NCI-H146 (cell line): ENCODE measurements at regions not wholly inside any gene's neighbourhood (a gene's known extent, or its start where the extent isn't known, plus 50 kb on each side); places are given as distances from the start of the nearest gene placed in this dataset.

Source experiments
- DNase-seq: peaks from one replicate; lab custom pipeline; 2025; lab: John Stamatoyannopoulos, UW

DNA sequence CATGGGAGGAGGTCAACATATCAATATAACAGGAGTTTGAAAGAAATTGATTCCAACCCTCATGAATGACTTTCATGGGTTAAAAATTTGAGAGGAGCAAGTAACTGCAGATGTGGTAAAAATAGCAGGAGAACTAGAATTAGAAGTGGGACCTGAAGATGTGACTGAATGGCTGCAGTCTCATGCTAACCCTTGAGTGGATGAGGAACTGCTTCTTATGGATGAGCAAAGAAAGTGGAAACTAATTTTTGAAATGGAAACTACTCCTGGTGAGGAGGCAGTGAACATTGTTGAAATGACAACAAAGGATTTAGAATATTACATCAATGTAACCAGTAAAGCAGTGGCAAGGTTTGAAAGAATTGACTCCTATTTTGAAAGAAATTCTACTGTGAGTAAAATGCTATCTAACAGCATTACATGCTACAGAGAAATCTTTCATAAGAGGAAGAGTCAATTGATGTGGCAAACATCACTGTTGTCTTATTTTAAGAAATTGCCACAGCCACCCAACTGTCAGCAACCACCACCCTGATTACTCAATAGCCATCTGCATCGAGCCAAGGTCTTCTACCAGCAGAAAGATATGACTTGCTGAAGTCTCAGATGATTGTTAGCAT is 1683.2 kb downstream of the MAT2B start:
- no peak for DNase-seq

DNA sequence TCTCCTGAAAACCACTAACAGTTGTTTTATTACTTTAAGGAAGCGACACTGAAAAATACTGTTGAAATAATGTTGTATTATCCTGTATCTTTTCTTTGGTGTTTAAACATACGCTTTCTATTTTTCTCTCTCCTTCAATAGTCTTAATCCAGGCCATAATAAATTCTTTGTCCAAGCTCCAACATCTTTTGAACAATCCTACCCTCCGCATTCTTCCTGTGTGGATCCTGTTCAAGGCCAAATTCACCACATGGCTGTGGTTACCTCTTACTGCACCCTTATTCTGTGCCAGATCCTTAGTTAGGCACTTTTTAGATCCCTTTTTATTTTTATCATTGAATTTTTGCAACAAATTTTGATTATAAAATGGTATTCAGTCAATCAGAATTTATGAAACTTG is 1691.5 kb downstream of the MAT2B start:
- DNase-seq, result no peak

DNA sequence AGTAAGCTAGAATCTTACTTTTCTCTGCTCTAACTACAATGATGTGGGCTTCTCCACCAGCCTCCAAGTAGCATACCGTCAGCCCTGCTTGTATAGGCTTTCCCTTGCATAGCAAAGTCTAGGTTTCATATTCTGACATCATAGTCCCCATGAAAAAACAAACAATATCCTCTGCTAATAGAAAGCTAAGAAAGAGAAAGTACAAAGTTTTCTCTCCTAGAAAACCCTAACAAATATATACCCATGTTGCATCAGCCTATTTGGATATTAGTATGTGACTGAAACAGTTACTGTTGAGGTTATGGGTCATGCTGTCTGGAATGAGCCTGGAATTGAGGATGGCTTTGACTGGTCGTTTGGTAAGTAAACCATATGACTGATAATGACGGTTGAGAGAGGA is 1696.0 kb downstream of the MAT2B start:
- no peak for DNase-seq

DNA sequence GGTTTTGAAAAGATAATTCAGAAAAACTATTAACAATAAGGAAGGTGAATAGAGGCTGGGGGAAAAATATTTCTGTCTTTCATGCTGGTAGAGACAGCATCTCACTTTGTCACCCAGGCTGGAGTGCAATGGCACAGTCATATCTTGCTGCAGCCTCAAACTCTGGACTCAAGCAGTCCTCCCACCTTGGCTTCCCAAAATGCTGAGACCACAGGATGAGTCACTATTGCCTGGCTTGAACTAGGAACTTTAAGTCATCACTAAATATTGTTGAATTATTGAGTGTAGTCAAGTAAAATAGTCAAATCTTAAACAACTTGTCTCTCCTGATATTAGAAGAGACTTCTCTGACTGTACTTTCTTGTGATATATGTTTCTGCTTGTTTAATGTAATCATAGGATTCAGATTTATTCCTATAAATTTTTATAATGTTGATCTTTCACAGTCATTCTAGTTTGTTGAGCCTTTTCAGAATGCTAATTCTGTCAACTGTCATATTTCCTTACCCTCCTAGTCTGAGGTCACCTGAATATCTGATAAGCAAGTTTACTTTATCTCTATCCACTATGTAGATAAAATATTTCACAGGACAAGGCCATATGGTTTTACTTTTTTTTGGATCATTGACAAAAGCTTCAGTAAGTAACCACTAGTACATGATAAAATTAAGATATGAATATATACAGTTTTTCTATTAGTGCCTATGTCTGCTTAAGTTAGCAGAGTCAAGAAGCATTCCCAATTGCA is 1696.5 kb downstream of the MAT2B start:
- no peak for DNase-seq

DNA sequence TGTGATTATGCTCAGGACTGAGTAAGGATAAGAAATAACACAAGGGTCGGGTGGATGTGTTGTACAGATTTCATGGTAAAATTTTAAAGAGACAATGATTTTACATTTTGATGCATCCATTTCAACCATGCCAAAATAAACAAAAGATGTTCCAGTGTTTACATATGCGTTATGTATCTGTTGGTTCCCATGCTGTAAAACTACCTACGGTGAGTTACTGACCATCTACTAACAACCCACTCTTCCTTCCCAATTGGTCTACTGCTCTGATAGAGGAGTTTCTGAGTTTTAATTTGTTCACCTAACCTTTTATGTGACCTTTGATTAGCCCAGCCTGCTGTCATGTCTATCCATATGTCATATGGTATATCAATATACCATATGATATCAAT is 1697.1 kb downstream of the MAT2B start:
- DNase-seq, result no peak

DNA sequence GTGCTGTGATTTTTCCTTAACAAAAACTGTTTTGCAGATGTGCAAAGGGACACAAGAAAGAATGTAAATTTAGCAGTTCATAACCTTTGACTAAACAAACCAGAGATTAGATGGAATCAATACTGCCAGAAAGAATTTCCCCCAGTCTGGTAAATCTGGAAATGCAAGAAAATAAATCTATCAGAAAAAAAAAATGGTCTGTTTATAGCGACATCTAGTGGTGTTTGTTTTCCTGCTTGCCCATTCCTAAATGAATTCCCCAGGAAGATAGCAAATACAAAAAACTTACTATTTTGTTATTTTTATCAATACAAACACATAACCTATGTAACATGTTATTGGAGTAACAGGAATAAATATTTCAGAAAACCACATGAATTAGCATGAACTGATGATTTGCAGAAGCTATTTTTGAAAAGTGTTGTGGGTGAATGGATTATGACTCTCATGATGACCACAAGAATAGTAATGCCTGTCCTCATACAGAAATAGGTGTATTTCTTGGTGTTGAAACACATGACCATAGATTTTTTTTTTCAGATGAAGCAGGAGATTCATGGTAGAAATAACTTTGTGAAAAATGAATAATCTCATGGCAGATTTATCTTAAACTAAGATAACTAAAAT is 1703.8 kb downstream of the MAT2B start:
- DNase-seq, result peak; percentile 37

DNA sequence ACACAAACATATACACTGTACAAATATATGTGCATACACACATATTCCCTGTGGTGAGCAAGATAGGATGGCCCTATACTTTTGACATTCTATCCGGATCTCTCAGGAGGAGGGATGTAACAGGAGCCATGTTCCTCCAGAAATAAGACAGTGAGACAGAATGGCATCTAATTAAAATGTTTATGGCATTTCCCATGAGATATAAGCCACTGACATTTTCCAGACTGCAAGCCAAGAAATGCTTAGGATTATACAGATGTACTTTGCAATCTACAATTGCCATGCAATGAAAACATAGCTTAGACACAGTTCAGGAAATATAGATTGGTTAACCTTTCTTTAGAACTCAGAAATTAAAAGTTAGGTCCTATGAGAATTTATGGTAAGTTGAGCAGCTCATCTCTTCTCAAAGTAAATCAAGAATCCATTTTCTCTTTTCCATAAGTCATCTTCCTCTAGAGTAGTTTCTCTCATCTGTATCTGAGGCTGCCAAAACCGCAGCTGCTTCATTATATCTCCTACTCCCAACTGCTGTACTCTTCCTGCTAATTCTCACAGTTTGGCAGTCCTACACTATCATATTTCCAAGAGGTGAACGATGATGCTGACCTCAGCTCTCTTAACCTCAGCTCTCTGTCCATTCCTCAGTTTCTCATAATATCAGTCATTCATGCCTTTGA is 1719.1 kb downstream of the MAT2B start:
- DNase-seq, result no peak

DNA sequence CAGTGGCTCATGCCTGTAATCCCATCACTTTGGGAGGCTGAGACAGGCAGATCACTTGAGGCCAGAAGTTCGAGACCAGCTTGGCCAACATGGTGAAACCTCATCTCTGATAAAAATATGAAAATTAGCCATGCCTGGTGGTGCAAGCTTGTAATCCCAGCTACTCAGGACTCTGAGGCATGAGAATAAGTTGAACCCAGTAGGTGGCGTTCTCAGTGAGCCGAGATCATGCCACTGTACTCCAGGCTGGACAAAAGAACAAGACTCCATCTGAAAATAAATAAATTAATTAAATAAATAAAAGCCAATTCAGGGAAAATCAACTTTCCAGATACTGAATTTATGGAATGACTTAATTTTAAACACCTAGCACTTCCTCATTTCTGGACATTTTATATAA is 1722.1 kb downstream of the MAT2B start:
- peak; percentile 27 for DNase-seq

DNA sequence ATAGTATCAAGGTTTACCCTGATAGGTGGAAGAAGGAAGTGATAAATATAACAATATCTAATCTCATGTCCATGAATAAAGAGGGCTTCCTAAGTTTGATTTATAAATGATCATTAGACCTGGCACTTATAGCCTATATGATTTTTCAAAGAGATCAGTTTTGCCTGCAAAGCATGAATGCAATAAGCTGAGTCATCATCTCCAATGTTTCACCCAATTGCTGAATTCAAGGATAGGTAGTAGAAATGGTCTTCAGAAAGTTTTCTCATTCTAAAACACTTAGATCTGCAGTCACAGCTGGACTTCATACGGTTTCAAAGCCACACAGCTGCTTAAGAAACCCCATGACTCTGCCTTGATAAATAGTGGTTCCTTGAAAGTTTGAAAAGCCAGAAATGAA is 1722.8 kb downstream of the MAT2B start:
- DNase-seq, result no peak

DNA sequence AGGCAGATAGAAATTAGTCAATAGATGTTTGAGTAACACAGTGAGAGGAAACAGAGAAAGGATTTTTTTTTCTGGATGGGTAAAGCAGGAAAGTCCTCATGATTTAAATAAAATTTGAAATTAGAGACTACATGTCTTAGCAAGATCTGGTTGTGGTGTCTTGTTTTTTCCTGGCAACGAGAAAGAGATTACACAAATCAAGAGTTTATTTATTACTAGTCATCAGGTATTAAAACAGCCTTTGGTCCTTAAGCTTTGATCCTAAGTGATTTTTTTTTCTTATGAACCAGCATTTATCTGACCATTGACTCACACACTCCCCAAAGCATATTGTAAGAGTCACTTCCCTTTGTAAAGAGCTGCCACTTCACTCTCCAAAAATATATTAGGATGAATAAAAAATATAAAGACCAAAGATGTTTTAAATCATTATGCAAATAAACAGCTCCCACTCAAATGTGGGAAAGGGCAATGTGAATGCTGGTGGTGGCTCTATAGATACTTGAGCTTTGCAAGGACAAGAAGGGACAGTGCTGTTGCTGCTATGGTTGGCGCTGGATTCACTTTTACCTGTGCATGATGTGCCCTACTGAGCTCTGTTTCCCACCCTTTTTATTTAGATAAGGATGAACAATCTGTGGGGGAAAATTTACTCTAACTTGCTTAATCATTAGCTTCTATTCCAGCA is 1726.5 kb downstream of the MAT2B start:
- no peak for DNase-seq

DNA sequence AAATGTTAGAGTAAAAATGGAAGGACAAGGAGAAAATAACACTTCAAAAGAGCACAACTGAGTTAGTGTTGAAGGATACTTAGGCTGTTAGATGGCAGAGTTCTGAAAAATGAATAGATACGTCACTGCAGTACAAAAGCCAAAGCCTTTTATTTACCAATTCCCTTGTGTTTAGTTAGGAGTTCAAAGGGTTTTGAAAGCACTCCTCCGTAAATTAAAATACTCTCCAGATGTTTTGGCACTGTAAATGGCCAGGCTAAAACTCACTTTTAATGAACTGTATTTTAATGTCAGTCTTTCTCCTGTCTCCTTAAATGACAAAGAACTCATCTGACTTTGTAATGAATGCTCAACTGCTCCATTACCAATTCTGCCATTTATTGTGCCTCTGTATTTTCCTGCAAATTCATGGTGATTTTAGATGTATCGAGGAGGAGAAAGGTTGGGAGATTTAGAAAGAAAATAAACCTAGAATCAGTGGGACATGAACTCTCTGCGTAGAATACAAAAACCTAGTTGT is 1727.2 kb downstream of the MAT2B start:
- DNase-seq, result no peak

DNA sequence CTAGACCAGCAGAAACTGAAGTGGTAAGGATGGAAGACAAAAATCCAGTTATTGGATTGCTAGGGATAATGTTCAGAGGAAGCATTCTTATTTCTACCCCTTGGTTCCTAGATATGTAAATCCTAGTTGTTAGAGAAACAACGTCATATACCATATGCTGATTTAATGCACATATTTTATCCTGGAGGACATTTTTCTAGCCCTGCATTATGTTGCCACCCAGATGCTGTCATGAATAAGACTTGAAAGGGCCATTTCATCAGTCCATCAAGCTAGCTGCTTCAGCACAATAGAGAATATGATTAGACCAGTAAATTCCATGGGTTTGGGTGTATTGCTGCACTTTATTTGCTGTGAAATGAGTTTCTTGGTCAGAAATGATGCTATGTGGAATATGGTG is 1736.4 kb downstream of the MAT2B start:
- DNase-seq, result no peak

DNA sequence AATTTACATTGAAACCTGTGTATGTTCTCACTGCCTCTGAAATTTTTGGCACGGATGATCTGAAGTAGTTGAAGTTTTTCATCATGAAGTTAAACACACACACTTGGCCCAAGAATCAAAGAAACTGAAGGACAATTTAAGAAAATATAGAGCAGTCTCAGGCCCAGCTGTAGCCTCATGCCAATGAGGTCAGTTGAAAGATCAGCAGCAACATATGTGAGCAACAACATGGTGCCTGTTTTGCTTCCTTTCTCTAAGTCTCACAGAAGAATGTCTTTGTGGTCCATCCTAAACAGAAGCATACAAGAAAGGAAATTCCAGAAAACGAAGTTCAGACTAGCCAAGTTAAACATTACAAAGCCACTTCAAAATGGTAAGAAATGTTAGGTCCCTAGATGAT is 1737.2 kb downstream of the MAT2B start:
- DNase-seq, result no peak

DNA sequence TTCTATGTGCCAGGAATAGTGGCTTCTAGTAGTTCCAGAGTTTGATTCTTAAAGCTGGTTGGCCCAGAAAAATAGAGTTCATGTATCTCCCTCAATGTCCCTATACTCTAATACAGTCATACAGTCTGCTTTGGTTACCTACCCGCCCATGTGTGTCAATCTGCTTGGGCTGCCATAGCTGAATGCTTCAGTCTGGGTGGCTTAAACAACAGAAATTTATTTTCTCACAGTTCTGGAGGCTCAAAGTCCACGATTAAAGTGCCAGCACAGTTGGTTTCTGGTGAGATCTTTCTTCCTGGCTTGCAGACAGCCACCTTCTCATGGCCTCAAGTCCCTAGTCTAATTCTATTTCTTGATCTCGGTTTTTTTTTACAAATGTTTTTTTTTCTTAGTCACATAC is 1739.0 kb downstream of the MAT2B start:
- no peak for DNase-seq

DNA sequence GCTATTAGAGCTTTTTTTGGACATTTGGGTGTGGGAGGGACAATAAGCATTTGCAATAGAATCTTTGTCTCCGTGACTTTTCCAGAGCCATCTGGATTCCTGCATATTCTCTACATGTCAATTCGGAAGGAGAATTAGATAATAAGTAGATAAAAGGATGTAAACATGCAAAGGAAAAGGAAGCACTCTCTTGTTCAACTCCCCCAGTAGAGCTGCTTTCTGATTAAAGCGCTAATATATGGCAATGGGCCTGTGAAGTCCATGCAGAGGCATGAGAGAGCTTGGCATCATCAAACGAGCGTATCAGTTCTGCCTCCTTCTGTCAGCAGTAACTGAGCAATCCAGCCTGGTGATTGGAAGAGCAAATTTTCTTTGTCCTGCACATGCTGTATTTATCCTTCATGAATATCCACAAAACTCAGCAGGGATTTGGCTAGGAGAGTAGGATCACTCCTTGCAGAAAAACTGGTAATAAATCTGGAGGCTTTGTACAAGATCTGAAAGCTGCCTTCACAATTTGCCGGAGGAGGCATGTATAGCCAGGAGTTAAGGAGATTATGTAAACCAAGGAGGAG is 1752.9 kb downstream of the MAT2B start:
- no peak for DNase-seq

DNA sequence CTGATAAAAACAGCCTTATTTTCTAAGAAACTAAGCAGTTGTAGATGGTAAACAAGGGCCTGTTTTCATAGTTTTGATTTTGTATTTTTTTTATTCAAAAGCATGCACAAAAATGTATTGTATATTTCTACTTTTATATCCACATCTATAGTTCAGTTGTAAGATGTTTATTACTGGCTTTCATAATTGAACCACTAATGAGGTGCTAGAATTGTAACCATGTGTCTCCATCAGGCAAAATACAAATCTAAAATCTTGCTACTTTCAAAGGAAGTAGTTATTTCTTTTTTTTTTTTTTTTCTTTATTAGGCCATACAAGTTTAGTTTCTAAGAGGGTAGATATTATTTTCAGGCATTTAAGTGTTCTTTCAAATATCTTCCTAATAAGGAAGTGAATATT is 1755.0 kb downstream of the MAT2B start:
- no peak for DNase-seq

DNA sequence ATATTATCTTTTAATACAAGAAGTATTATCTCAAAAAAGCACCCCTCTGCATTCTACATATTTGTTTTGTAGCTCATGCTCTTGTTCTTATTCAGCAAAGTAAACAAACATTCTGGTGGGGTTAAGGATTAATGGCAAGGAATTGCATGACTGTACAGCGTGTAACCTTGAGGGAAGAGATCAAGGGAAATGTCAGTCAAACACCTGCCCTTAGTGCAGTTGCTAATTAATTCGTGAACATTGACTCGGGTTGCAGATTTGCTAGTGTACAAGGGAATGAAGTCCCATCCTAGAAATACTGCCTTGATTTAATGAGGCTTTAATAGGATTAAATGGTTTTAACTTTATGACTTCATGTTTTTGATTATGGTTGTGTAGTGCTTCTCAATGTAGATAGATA is 1758.1 kb downstream of the MAT2B start:
- no peak for DNase-seq

DNA sequence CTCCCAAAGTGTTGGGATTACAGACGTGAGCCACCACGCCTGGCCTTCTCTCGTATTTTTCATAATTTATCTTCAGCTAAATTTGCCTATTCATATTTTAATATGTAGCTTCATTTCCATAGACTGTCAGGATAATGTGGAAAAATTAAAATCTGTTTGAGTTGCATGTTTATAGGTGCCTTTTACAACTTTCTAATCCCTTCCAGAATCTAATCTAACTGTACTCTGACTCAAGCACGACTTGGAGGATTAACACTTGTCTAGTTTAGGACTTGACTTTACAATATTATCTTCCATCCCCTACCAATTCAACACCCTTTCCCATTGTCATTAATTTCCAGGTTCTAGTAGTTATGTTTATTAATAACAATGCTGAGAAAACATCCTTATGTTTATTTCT is 1761.5 kb downstream of the MAT2B start:
- DNase-seq, result no peak

DNA sequence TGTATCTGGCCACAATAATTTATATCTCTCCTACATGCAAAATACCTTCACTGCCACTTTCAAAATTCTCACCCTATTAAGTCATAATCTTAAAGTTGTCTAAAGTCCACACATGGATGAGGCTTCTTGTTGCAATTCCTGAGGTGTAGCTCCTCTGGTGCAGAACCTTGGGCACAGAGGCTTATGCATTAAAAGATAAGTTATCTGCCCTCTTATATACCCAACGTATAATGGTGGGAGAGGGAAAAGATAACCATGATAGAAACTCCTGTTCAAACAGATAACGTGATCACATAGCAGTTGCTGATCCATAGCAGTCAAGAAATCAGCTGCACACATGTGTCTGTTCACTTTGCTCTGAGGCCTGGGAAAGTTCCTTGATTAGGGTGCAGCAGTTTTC is 1767.0 kb downstream of the MAT2B start:
- DNase-seq, result no peak

DNA sequence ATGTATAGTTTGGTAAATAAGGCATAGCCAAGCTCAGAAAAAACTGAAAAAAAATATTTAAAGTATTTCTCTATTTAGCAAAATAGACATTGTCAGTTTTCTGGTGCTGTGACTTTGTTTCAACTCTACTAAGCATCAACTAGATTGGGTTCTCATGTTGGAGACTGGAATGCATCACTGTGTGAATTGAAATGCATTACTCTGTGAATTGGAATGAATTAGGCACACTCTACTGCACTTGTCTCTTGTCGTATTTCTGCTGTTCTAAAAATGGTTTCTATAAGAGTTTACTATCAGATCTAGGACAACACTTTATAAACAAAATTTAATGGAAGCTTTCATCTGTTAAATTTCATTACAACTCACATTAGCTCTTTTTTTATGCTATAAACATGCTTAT is 1772.2 kb downstream of the MAT2B start:
- no peak for DNase-seq

DNA sequence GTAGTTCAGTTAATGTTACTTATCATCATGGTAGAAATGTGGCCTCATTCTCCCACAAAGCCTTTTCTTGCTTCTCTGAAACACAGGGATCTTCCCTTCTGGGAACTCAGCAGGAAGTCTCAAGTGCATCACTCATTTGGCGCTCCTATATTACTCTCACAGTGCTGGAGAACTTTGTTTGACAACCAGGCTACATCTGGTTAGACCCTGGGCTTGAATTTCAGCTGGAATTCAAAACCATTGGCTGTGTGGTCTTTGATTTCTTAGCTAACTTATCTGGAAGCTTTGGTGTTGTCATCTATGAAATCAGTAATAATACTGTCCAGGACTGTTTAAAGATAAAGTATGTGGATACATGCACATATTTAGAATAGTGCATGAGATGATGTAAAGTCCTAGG is 1777.1 kb downstream of the MAT2B start:
- DNase-seq, result no peak

DNA sequence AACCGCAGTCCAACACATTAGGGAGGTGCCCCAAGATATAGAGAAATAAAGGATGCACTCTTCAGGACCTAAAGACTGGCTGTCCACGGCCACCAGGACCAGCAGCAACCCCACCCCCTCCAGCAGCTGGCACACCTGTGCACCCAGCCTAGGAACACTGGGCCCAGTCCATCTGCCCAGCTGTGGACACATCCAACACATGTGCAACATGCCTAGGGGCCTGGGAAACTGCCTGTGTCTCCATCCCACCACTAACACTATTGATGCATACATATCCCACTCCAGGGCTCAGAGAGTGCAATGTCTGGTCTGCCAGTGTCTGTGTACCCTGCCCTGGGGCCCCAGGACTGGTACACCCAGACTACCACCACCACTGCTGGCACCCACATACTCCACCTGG is 1781.3 kb downstream of the MAT2B start:
- DNase-seq, result no peak
